ENCODE measurements at regions not wholly inside any gene's neighbourhood (a gene's known extent, or its start where the extent isn't known, plus 50 kb on each side); places are given as distances from the start of the nearest gene placed in this dataset.

DNA sequence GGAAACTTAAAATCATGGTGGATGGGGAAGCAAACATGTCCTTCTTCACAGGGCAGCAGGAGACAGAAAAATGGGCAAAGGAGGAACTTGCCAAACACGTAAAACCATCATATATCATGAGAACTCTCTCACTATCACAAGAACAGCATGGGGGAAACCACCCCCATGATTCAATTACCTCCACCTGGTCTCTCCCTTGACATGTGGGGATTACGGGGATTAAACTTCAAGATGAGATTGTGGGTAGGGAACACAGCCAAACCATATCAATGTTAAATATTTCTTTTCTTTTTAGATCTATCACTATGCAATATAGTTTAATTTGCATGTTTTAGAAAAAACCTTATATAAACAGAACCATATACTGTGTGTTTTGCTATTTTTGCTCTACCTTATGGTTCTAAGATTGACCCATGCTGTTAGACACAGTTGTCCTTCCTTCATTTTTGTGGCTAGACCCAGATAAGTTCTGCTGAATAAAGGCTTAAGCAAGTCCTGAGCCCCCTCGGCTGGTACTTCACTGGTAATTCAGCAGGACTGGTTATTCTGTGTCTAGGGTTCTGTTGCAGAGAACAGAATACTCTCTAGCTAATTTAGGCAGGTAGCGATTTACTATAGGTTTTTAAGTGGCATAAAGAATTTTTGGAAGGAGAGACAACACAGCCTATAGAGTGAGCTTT, 253.7 kb upstream of the HMGA2 start:
- Histone ChIP-seq H3K27me3 (ENCODE audit: control insufficient read depth, insufficient read depth, low read length, poor library complexity, severe bottlenecking) (no peaks in the 10 kb centered on the region), H3K9me3 (ENCODE audit: control insufficient read depth, low read length) (no peaks in the 10 kb centered on the region), H3K4me3 (ENCODE audit: insufficient read depth, low read depth, low read length) (no peak overlapping the region), H3K27ac (ENCODE audit: insufficient read depth, low read depth, low read length, poor library complexity, severe bottlenecking) (no peak overlapping the region), H3K36me3 (ENCODE audit: control insufficient read depth, insufficient read depth, low read length) (no peaks in the 10 kb centered on the region), H3K4me1 (ENCODE audit: control insufficient read depth, insufficient read depth, low read length) (no peaks in the 10 kb centered on the region)
- 91 to 97% methylated on average over 3 to 4 of the region's 4 CpGs for WGBS, 2 experiments

DNA sequence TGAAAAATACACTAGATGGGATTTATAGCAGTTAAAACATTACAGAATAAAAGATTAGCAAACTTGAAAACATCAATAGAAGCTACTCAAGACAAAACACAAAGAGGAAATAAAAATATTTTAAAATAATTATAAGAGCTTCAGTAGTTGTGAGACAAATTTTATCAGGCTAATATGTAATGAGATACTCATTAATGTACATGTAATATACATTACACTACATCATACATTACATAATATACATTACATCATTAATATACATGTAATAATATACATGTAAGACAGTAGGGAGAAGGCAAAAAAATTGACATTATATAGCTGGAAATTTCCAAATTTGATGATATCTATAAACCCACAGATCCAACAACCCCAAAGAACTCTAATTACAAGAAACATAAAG, 249.4 kb upstream of the HMGA2 start:
- H3K4me1 ChIP-seq (ENCODE audit: control insufficient read depth, insufficient read depth, low read length), result no peaks in the 10 kb centered on the region
- H3K9me3 ChIP-seq (ENCODE audit: control insufficient read depth, low read length), result no peaks in the 10 kb centered on the region
- H3K27me3 ChIP-seq (ENCODE audit: control insufficient read depth, insufficient read depth, low read length, poor library complexity, severe bottlenecking), result no peaks in the 10 kb centered on the region
- H3K36me3 ChIP-seq (ENCODE audit: control insufficient read depth, insufficient read depth, low read length), result no peaks in the 10 kb centered on the region
- no peak overlapping the region for H3K4me3 ChIP-seq (ENCODE audit: insufficient read depth, low read depth, low read length)
- no peak overlapping the region for H3K27ac ChIP-seq (ENCODE audit: insufficient read depth, low read depth, low read length, poor library complexity, severe bottlenecking)

DNA sequence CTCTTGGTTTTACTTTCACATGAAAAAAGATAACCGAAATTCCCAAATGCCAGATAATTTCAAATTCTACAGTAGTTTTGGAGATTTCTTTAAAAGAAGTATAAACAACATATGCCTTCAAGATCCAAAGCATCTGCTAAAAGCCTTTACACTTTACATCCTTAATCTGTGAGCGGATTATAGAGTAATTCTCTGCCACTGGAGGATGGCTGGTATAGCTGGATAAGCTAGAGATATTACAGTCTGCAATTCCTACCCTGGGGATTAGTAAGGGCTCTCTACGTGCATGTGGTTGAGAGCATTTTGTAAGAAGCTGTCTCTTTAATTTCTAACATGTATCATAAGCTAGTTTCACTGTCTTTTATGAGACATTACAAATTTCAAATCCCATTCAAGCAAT, 240.3 kb upstream of the HMGA2 start:
- no peaks in the 10 kb centered on the region for H3K27me3 ChIP-seq (ENCODE audit: control insufficient read depth, insufficient read depth, low read length, poor library complexity, severe bottlenecking)
- no peaks in the 10 kb centered on the region for H3K4me1 ChIP-seq (ENCODE audit: control insufficient read depth, insufficient read depth, low read length)
- H3K4me3 ChIP-seq (ENCODE audit: insufficient read depth, low read depth, low read length), result no peak overlapping the region
- H3K36me3 ChIP-seq (ENCODE audit: control insufficient read depth, insufficient read depth, low read length), result no peaks in the 10 kb centered on the region
- no peak overlapping the region for H3K27ac ChIP-seq (ENCODE audit: insufficient read depth, low read depth, low read length, poor library complexity, severe bottlenecking)
- 94% methylated on average over 3 of the region's 3 CpGs; no CpG with 5 or more reads in 1 of the 2 experiments for WGBS, 2 experiments
- no peaks in the 10 kb centered on the region for H3K9me3 ChIP-seq (ENCODE audit: control insufficient read depth, low read length)

DNA sequence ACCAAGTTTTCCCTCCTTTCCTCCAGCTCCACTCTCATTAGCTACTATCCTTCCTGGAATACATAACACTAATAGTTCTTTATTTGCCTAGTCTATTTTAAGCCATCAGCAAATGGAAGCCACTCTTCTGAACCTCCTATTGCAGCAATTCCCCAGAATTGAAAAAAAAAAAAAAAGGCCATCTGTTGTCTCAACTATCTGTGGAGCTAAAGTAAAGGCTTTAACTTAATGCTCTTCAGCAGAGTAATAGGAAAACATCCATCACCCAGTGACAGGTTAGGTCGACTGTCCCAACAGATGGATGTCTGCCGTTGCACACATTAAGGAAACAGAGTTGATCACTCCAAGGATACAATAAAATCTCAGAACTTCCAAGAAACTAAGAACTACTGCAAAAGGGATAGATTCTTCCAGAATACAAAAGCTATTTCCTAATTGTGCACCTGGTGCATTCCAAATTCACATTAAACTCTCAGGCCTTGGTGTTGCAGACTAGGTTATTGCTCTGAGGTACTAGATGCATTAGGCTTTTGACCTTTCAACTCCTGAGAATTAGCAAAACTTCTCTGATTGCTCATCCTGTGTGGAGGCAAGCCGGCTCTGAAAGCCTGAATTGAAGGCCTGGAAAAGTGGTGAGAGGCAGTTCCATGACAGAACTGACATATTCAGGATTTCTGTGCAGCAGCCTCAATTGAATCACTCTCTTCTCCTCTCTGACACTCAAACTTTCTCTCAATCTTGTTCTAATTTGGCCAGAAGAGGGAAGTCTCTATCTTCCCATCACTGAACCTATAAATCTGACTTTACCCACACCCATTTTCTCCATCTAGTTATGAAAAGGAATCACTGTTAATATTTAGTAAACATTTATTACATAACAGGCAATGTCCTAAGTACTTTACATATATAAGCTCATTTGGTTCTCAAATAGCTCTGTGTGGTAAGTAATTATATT, 238.4 kb upstream of the HMGA2 start:
- Histone ChIP-seq H3K4me1 (ENCODE audit: control insufficient read depth, insufficient read depth, low read length) (no peaks in the 10 kb centered on the region), H3K9me3 (ENCODE audit: control insufficient read depth, low read length) (no peaks in the 10 kb centered on the region), H3K4me3 (ENCODE audit: insufficient read depth, low read depth, low read length) (no peak overlapping the region), H3K27ac (ENCODE audit: insufficient read depth, low read depth, low read length, poor library complexity, severe bottlenecking) (no peak overlapping the region), H3K36me3 (ENCODE audit: control insufficient read depth, insufficient read depth, low read length) (no peaks in the 10 kb centered on the region), H3K27me3 (ENCODE audit: control insufficient read depth, insufficient read depth, low read length, poor library complexity, severe bottlenecking) (no peaks in the 10 kb centered on the region)
- 84 to 86% methylated on average over 3 of the region's 3 CpGs for WGBS, 2 experiments

DNA sequence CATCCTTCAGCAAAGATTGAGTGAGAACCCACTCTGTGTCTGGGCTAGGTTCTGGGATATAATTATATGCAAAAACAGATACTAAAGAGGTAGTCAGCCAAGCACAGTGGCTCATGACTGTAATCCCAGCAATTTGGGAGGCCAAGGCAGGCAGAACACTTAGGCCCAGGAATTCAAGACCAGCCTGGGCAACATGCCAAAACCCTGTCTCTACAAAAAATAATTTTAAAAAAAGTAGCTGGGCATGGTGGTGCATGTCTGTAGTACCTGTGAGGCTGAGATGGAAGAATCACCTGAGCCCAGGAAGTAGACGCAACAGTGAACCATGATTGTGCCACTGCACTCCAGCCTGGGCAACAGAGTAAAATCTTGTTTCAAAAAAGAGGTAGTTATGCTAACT, 237.5 kb upstream of the HMGA2 start:
- WGBS, 2 experiments, result 95 to 97% methylated on average over 1 of the region's 1 CpG
- no peaks in the 10 kb centered on the region for H3K36me3 ChIP-seq (ENCODE audit: control insufficient read depth, insufficient read depth, low read length)
- H3K4me3 ChIP-seq (ENCODE audit: insufficient read depth, low read depth, low read length), result no peak overlapping the region
- H3K9me3 ChIP-seq (ENCODE audit: control insufficient read depth, low read length), result no peaks in the 10 kb centered on the region
- no peaks in the 10 kb centered on the region for H3K4me1 ChIP-seq (ENCODE audit: control insufficient read depth, insufficient read depth, low read length)
- no peaks in the 10 kb centered on the region for H3K27me3 ChIP-seq (ENCODE audit: control insufficient read depth, insufficient read depth, low read length, poor library complexity, severe bottlenecking)
- no peak overlapping the region for H3K27ac ChIP-seq (ENCODE audit: insufficient read depth, low read depth, low read length, poor library complexity, severe bottlenecking)

DNA sequence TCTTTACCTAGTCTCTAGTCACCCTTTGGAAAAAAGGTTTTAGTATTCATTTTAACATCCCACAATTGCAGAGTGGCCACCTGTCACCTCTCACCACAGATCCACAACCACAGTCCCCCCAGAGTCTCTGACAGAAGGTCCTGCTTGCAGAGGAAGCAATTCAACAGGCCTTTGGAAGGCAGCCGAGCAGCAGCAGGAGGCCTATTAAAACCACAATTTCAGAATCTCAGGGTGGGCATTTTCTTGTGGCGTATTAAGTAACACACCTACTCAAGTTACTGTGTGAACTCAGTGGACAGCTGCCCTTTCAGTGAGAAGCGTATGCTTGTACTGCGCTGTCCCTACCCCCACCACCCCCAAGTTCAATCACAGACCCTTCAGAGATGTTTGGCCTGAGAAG, 234.0 kb upstream of the HMGA2 start:
- H3K27me3 ChIP-seq (ENCODE audit: control insufficient read depth, insufficient read depth, low read length, poor library complexity, severe bottlenecking), result no peaks in the 10 kb centered on the region
- 85 to 95% methylated on average over 3 to 4 of the region's 4 CpGs for WGBS, 2 experiments

DNA sequence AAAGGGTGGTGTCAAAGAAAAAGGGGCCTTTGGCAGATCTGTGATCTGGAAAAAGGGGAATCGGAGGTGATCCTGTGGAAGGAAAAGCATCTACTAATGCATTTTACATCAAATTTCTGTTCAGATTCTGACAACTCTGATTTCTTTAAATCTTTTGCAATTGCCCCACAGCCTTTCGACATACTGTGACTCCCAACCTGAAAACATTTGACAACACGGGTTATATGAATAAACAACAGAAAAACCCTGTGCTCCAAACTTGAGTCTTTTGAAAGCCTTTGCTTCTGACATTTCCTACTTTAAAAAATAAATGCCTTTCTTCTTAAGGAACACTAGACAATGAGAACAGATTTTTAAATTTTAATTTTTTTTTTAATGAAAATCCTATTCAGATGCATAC, 231.9 kb upstream of the HMGA2 start:
- Histone ChIP-seq H3K4me3 (ENCODE audit: insufficient read depth, low read depth, low read length) (no peak overlapping the region), H3K36me3 (ENCODE audit: control insufficient read depth, insufficient read depth, low read length) (no peaks in the 10 kb centered on the region), H3K27me3 (ENCODE audit: control insufficient read depth, insufficient read depth, low read length, poor library complexity, severe bottlenecking) (no peaks in the 10 kb centered on the region), H3K4me1 (ENCODE audit: control insufficient read depth, insufficient read depth, low read length) (peaks cover 7% of the 10 kb centered on the region), H3K27ac (ENCODE audit: insufficient read depth, low read depth, low read length, poor library complexity, severe bottlenecking) (no peak overlapping the region), H3K9me3 (ENCODE audit: control insufficient read depth, low read length) (no peaks in the 10 kb centered on the region)
- WGBS, 2 experiments, result 88 to 89% methylated on average over 3 of the region's 3 CpGs

More for the DNA sequence above, 234.0 kb upstream of the HMGA2 start:
- Histone ChIP-seq H3K36me3 (ENCODE audit: control insufficient read depth, insufficient read depth, low read length) (no peaks in the 10 kb centered on the region), H3K9me3 (ENCODE audit: control insufficient read depth, low read length) (no peaks in the 10 kb centered on the region), H3K4me1 (ENCODE audit: control insufficient read depth, insufficient read depth, low read length) (peaks cover 7% of the 10 kb centered on the region), H3K27ac (ENCODE audit: insufficient read depth, low read depth, low read length, poor library complexity, severe bottlenecking) (no peak overlapping the region), H3K4me3 (ENCODE audit: insufficient read depth, low read depth, low read length) (no peak overlapping the region)

DNA sequence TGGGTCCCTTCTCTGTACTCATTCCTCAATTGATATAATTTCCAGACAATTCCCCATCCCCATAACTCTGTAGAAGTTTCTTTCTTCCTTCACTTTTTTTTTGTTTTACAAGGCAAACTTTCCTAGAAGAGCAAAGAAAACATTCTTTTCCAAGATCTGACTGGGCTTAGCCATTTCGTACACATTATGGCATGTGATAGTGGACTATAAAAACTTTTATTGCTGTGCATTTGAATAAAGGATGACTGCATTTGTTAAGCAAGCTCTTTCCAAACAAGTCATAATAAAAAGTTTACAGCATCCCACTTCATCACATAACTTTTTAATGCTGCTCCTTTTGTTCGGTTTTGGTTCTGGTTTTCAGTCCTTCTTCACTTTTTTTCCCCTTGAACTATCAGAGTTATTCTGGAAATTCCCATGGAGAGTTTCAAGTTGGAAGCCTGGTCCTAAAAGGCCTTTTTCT, 231.0 kb upstream of the HMGA2 start:
- Histone ChIP-seq H3K36me3 (ENCODE audit: control insufficient read depth, insufficient read depth, low read length) (no peaks in the 10 kb centered on the region), H3K9me3 (ENCODE audit: control insufficient read depth, low read length) (no peaks in the 10 kb centered on the region), H3K27me3 (ENCODE audit: control insufficient read depth, insufficient read depth, low read length, poor library complexity, severe bottlenecking) (no peaks in the 10 kb centered on the region), H3K4me1 (ENCODE audit: control insufficient read depth, insufficient read depth, low read length) (peaks cover 7% of the 10 kb centered on the region), H3K4me3 (ENCODE audit: insufficient read depth, low read depth, low read length) (no peak overlapping the region), H3K27ac (ENCODE audit: insufficient read depth, low read depth, low read length, poor library complexity, severe bottlenecking) (no peak overlapping the region)
- 93 to 97% methylated on average over 1 to 2 of the region's 2 CpGs for WGBS, 2 experiments

DNA sequence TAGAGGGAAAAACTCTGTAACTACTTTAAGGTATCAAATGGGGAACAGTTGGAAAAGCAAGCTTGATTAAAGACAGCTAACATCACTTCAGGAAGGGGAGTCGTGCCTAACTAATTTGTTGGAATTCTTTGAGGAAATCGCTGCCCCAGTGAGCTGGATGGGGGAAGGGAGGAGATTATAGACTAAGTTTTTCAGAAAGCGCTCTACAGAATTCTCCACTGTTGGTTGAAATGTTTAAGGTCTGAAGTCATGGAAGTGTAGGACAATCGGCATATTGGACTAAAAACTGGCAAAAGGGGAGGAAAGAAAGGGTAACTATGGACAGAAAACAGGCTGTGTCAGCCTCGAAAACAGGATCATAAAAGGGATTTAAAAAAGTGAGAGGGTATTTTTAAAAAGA, 229.9 kb upstream of the HMGA2 start:
- Histone ChIP-seq H3K4me1 (ENCODE audit: control insufficient read depth, insufficient read depth, low read length) (peaks cover 7% of the 10 kb centered on the region), H3K4me3 (ENCODE audit: insufficient read depth, low read depth, low read length) (no peak overlapping the region), H3K27me3 (ENCODE audit: control insufficient read depth, insufficient read depth, low read length, poor library complexity, severe bottlenecking) (no peaks in the 10 kb centered on the region), H3K36me3 (ENCODE audit: control insufficient read depth, insufficient read depth, low read length) (no peaks in the 10 kb centered on the region), H3K27ac (ENCODE audit: insufficient read depth, low read depth, low read length, poor library complexity, severe bottlenecking) (no peak overlapping the region), H3K9me3 (ENCODE audit: control insufficient read depth, low read length) (no peaks in the 10 kb centered on the region)
- WGBS, 2 experiments, result 33 to 34% methylated on average over 5 of the region's 5 CpGs

DNA sequence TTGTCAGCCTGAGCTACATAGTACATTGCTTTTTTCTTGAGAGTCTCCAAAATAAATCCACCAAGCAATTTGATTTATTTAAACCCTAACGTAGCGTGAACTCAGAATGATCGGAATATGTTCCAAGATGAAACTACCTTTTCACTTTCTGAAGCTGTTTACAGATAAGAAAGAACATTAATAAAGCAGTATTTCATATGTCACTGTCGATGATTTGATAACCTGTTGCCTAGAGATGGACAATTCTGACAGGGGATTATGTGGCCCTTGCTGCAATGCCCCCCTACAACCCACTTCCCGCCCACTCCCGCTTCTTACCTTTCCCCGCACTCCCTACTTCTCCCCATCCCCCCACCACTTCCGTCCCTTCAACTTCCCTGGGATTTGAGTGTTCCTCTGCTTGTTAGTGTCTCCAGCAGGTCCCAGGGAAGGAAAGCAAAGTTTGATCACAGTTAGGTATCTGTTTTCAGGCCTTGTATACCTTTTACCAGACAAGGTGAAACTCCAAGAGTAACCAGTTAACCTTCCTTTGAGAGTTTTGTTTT, 229.2 kb upstream of the HMGA2 start:
- Histone ChIP-seq H3K9me3 (ENCODE audit: control insufficient read depth, low read length) (no peaks in the 10 kb centered on the region), H3K4me1 (ENCODE audit: control insufficient read depth, insufficient read depth, low read length) (peaks cover 7% of the 10 kb centered on the region), H3K4me3 (ENCODE audit: insufficient read depth, low read depth, low read length) (no peak overlapping the region), H3K27ac (ENCODE audit: insufficient read depth, low read depth, low read length, poor library complexity, severe bottlenecking) (no peak overlapping the region), H3K27me3 (ENCODE audit: control insufficient read depth, insufficient read depth, low read length, poor library complexity, severe bottlenecking) (no peaks in the 10 kb centered on the region), H3K36me3 (ENCODE audit: control insufficient read depth, insufficient read depth, low read length) (no peaks in the 10 kb centered on the region)
- WGBS, 2 experiments, result 63 to 71% methylated on average over 8 of the region's 8 CpGs

All from ectodermal cell (in vitro differentiated cells).